Stimulated activated CD4-positive, alpha-beta T cell treated with anti-CD3 and anti-CD28 coated beads, Interleukin-1b, Interleukin-23, amount 100 ng/mL, for 1 hour (primary cell): ENCODE measurements at regions not wholly inside any gene's neighbourhood (a gene's known extent, or its start where the extent isn't known, plus 50 kb on each side); places are given as distances from the start of the nearest gene placed in this dataset.

Source experiments
- DNase-seq, 2 donors: peaks; one replicate each; pipeline ENCODE4 v3.0.0-alpha.2; 2020; ENCODE audit warnings: low read depth in 2 of 2

- no peak for DNase-seq
These were observed 161.7 kb downstream of the IRF8 start for GRCh38 chr16:86060381-86061317.

- no peak for DNase-seq
These were observed 162.3 kb downstream of the IRF8 start for GRCh38 chr16:86061318-86061695.

- no peak for DNase-seq
These were observed 162.8 kb downstream of the IRF8 start for GRCh38 chr16:86061721-86062120.

- no peak for DNase-seq
These were observed 163.5 kb downstream of the IRF8 start for GRCh38 chr16:86062271-86062965.

- DNase-seq, result no peak
These were observed 164.9 kb downstream of the IRF8 start for GRCh38 chr16:86063760-86064405.

GRCh38 chr16:86064431-86065250 is 165.7 kb downstream of the IRF8 start:
- no peak for DNase-seq

GRCh38 chr16:86065711-86066110 is 166.7 kb downstream of the IRF8 start:
- DNase-seq, result no peak

- DNase-seq, result no peak
These were observed 167.8 kb downstream of the IRF8 start for GRCh38 chr16:86066811-86067210.

- no peak for DNase-seq
These were observed 168.6 kb downstream of the IRF8 start for GRCh38 chr16:86067516-86067915.

GRCh38 chr16:86067936-86068335 is 169.0 kb downstream of the IRF8 start:
- DNase-seq, result no peak

GRCh38 chr16:86068722-86069121 is 169.8 kb downstream of the IRF8 start:
- DNase-seq, result no peak

GRCh38 chr16:86069736-86070298 is 170.9 kb downstream of the IRF8 start:
- DNase-seq, result no peak

- no peak for DNase-seq
These were observed 171.5 kb downstream of the IRF8 start for GRCh38 chr16:86070484-86070883.

- no peak for DNase-seq
These were observed 172.0 kb downstream of the IRF8 start for GRCh38 chr16:86070971-86071370.

GRCh38 chr16:86071611-86072240 is 172.8 kb downstream of the IRF8 start:
- no peak for DNase-seq

- DNase-seq, result no peak
These were observed 173.6 kb downstream of the IRF8 start for GRCh38 chr16:86072328-86073102.

- no peak for DNase-seq
These were observed 174.2 kb downstream of the IRF8 start for GRCh38 chr16:86073103-86073625.

GRCh38 chr16:86073763-86074493 is 175.0 kb downstream of the IRF8 start:
- no peak for DNase-seq
